ENCODE measurements at regions not wholly inside any gene's neighbourhood (a gene's known extent, or its start where the extent isn't known, plus 50 kb on each side); places are given as distances from the start of the nearest gene placed in this dataset.

DNA sequence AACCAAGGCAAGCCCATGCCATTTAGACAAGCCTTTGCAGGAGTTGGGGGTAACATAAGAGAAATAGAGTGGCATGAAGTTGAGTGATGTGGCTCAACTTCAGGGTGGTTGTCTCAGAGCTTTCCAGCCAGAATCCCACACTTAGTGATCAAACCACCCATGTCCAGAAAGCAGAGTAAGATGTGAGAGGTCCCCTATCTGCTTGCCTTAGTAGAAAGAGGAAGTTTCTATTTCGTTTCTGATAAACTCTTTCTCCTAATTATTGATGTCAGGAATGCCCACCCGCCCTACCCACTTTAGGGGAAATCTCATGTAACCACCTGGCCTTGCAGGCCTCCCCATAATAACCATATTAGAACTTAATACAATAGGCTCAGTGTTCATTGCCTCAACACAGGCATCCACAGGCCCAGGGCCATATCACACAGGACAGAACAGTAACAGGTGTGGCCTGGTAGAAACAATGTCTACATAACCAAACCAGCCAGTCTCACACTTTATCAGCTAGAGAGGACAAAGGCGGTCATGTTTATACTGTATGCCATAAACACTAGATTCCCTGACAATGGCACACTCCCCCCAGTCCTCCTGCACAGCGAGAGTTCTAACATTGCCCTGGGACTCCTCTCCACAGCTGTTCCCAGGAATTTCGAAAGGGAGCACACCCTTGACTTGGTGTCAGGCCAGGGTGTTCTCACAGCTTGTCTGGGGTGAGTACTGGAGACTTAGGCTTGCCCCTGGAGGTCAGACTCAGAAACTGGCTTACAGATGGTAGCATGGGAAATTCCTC is 364.4 kb downstream of the CXCL12 start:
- no peak for DNase-seq

DNA sequence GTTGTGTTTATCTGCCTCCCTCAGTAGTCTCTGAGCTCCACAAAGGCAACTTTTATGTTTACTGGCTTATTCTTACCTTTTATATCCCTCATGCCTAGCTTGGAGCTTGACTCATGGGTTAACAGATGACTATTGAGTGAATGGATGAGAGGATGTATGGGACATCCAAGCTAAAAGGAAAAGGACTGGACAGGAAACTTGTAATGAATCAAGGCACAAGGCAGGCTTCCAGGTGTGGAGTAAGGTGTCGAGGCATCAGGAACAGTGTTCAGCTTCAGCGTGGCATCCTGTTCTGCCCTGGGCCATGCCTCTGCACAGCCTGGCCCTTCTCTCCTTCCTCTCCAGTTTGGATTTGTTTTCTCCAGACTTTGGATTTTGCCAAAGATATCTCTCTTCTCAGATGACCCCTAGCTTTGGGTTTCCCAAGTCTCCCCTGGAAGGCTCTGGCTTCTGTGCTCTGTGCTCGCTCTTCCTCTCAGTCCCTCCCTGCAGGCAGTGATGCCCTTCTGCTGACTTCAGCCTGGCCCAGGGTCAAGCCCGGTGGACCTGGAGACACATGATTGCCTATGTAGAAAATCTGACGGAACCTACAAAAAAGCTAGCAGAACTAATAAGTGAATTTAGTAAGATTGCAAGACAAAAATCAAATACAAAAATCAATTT is 367.3 kb downstream of the CXCL12 start:
- no peak for DNase-seq

DNA sequence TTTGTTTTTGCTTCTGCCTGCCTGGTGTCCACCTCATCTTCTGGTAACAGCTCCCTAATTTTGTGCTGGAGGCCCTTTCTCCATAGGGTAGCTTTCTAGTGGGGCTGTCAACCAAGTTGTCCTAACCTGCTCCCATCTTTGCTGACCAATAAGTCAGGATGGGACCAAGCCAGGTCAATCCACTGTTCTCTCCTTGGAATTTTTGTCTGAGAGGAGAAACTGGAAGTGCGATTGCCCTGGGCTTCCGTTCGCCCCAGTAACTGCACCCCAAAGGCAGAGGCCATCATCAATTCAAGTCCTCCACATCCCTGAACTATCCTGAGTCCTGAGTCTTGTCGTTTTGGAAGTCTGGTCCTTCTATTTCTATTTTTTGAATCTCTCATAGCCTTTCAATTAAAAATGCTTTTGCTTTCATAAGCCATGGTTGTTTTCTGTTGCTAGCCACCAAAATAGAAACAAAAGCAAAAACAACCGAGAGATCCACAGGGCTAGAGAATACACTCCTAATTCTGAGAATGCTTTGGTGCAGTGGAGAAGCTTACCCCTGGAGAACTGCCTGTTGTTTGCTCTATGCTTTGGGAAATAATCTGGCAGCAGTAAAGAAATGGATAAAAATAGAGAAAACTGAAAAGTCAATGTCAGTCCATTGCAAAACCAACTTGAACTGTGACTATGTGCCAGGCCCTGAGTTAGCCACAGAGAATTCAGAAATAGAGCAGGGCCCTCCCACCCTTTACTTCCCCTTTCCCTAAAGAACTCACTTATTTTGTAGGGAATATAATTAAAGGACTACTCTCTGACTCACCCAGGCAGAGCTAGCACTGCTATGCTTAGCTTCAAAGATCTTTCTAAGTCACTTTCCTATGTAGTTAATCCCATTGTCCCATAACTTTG is 368.1 kb downstream of the CXCL12 start:
- no peak for DNase-seq

DNA sequence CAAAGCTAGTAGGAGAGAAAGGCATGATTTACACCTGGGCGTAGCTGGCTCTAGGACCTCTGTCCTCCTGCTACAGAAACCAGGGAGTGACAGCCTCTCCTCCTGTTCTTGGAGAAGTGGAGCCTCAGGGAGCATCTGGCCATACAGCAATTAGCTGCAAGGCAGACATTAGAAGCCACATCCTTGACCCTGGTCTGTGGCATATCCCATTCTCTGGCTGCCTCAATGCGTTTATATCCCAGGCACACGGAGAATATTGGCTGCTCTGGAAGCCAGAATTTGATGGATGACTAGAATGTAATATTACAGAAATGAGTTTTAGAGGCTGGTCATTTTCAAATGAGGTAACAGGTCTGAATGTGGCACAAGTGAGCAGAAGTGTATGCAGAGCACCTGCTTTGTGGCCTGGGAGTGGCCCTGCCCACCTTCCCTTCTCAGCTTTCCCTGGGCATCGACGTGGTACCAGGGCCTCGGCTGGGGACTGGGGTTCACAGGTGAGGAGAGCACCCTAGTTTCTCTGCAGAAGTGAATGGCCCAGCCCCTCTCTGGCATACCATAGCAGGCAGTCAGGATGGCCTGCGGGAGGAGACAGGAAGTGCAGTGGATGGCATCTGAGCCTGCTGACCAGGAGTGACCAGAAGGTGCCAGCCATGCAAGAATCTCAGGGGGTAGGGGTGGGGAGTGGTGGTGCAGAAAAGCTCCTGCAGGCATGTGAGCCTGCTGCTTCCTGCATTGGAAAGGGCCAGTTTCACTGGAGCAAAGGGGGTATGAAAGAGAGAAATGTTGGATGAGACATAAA is 367.2 kb upstream of the ZNF32 start:
- DNase-seq, result no peak

DNA sequence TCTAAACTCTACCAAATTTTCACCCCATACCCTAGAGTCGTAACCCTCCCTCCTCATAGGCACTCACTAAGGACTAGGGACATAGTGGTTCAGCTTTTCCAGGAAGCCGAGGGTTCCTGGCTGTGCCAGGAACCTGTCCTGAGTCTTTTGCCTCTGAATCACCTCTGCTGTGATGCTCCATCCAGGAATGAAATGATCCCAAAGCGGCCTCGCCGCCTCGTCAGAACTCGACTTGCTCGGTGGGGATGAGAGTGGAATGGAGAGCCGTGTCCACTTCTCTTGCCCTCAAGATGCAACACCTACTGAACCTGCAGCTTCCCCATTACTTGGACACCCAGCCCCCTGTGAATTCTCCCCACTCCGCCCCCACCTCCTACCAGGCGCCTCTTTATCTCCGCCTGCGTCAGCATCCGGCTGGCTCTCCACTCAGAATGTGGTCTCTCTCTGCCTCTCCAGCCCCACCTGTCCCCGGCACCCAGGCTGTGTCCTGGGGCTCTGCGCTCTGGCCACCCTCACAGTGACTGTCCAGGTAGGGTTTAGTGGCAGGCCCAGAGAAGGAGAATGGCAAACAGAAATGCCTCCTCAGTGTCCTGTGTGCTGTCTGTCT is 366.1 kb upstream of the ZNF32 start:
- no peak for DNase-seq

DNA sequence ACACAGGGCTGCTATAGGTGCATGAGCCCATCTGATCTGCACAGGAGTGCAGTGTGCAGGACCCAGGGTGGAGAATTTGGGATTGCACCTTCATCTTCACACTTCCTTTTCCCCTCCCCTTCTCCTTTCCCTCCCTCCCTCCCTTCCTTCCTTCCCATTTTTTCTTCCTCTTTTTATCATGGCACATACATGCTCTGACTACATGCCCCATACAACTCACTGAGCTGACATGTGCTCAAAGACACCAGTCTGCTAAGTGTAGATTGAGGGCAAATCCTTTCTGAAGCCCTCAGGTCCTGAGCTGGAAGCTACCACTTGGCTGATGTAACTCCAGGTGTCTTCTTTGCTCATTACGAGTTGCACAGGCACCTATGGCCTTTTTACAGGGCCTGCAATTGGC is 365.3 kb upstream of the ZNF32 start:
- no peak for DNase-seq

DNA sequence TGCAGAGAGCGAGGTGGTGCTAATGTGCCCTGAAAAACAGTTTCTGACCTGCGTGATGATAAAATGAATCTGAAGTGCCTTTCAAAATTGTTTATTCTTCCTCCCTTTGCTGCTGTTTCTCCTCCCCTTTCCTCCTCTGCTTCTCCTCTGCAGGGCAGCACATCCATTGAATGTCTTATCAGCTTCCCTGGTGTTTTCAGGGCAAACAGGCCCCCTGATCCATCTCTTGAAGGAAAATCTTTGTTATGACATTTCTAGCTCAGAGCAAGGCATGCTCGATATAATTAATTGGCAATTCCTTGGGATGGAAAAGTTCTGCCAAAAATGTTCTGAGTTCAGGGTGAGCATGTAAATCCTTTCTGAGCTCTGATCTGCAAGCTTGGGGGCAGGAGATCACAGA is 364.2 kb upstream of the ZNF32 start:
- no peak for DNase-seq

DNA sequence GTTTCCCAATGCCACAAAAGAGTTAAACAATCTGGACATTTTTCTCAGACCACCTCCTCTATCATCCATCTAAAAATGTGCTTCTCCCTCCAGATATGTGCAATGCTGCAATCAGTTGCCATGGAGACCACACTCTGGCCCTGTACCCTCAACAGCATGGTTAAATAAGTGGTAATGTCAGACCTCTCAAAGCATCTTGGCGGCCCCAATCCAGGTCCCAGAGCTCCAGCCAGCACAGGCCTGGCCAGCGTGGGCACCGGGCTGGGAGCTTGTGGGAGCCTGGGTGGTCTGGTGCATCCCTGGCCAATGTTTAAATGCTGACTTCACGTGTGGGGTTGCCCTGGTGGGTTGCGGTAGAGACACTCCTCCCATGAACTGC is 362.9 kb upstream of the ZNF32 start:
- no peak for DNase-seq

DNA sequence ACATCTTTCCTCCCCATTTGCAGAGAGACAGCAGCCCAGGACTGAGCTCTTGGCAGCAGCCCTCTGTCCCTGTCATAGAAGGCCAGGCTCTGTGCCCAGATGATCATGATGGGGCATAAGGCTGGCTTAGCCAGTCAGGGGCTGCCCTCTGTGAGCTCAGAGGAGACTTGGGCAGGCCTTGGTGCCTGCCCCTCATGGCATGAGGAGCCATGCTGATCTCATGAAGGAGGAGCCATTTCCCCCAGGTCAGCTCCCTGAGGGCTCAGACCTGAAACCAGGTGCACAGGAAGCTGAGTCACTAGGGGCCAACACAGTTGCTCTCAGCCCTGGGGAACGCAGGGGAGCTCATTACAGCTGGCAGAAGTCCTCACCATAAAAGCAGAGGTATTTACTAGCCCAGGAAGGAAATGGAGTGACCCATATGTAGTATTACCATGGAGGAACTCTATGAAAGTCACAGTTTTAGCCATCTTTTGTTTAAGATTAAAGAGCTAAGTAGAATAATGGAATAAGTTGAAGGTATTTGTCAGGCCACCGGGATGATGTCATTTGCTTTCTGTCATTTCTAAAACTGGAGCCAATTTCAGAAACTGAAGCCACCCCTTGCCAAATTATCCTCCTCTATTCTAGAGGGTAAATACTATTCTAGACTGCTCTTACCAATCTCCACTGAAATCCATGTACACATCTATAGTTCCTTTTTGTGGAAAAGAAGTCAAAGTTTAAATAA is 362.4 kb upstream of the ZNF32 start:
- DNase-seq, result no peak

DNA sequence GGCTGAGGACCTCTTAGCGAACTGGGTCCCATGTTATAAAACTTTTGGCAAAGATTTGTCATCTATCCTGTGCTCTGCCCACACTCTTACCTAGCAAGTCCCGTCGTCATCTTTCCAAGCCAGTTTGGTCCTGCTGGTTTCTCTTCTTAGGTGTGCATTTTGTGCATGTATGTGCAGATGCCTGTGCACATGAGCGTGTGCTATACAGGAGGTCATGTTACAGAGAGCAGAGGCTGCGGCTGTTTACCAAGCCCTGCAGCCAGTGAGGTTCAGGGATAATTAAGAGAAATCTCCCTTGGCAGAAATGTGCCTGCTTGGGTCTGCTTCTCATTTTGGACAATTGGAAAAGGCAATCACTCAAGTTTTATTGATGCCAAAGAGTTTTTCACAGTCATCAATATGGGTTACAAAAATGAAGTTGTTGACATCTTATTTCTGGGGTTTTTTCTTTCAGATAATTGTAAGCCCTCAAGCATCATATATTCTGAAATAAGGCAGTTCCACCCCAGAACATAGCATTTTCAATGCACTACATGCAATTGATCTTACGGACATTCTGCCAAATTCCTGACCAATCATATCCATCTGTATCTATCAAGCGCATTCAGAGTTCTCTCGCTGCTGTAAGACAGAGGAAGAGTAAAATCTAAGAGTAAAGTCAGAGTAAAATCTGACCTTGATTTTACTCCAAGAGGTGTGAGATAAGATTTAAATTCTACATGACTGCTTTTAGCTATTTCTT is 361.4 kb upstream of the ZNF32 start:
- DNase-seq, result no peak

DNA sequence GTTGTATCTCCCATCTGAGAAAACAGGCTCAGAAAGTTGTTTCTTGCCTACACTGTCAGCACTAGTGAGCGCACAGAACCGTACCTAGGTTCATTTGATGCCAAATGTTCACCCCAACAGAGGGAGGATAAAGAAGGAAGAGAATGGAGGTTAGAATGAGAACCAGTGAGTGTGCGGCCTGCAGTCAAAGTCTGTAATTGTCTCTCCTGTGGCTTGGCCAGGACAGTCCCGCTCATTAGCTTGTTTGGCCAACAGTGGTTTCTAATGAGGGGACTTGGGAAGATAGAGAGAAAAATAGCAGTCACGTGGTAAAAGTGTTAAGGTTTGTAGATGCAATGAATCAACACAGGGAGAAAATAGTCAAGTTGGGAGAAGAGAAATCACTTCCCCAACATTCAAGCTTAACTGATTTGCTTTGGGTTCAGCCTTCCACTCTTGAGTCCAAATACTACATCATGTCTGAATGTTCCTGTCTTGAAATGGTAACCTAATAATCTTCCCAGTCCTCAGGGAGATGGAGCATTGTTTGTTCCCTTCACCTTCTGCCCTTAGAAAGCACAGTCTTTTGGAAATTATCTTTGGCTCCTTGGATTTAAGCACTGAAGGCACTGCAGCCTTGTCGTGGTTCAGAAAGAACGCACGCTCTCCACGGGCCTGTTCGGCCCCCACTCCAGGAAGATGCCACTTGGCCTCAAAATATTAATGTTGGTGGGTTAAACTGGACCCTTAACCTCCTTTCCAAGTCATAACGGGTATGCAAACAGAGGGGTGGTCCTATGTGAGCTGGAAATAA is 360.4 kb upstream of the ZNF32 start:
- DNase-seq, result no peak

DNA sequence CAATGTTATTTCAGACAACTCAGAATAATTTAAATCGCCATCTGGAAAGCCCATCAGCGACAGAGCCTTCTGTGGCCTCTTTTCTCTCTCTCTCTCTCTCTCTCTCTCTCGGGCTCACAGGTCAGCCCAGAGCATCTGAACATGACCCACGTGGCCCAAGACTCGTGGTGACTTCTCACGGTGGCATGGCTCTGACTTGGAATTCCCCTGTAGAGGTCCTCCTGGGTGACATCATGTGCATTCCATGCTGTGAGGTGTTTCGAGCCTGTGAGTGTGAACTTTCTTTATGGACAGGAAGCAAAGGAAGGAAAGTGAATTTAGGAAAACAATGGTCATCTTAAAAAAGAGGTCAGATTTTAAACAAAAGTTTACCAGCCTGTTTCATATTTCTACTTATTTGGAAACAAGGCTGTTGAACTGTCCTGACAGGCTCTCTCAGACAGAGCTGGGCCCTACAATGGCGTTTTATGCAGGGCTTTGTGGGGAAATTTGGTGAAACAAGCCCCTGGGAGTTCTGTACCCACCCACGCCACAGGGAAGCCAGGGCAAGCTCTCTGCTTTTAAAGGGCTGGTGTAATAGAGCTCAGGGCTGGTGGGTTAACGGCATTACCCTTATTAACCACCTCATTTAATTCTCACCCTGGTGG is 359.7 kb upstream of the ZNF32 start:
- DNase-seq, result no peak

DNA sequence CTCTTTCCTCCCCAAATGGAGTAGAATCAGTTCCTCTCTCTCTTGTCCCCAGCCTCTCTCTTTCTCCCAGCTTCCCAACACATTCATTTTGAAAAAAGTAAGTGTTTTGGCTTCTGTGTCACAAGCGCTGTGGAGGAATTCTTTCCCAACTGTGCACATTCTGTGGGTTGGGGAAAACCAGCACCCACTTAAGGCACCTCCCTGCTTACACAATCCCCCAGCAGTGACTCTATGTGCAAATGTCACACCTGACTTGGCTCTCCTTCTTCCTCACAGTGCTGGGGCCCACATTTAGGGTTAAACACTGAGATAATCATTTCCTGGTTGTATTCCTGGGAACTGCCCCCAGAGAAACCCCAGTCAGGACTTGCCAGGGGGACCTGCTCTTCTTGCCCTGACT is 358.1 kb upstream of the ZNF32 start:
- DNase-seq, result no peak

DNA sequence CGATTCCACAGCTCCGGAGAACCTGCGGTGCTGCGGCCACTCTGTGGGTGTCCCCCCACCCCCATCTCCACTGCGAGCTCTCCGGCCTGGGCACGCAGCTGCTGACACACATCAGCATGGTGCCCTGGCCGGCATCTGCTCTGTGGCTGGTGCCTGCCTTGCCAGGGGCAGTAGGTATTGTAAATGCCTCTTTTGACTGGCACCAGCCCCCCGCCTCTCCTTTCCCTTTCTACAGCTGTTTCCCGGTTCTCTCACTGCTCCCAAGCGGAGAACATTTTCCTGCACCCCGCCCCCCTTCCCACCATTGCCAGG is 357.1 kb upstream of the ZNF32 start:
- no peak for DNase-seq

DNA sequence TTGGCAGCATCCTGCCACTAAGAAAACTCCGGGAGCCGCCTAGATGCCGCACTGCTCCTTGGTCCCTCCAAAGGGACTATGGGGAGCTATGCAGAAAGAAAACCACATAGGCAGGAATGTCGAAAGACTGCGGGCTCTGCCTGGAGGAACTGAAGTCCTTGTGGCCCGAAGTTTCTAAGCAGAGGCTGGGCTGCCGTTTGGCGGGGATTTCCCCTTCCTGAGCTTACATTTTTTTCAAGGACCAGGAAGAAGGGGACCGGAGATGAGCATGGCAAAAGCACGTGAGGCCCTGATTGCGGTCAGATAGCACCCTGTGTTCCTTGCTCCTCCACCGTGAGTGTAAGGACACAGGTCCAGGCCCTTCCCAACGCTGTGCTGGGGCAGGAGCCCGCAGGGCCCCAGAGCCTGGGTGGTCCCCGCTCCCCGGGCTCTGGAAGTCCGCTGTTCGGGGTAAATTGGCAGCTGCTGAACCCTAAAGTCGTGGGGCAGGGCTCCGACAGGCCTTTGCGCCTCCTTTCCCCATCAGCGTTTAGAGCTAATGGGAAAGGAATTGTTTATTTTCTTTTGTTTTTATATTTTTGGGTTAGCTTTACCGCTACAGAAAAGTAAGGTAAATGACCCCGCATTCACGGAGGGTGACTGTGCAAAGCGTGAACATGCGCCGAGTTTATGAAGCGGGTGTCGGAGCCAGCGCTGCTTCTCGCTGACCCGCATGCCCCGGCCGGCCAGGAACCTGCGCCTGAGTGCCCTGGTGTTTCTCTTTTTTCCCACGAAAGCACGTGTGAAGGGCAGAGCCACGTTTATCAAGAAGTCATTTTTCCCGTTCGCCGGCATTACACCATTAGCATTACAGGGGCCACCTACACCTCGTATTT is 356.5 kb upstream of the ZNF32 start:
- DNase-seq, result no peak

DNA sequence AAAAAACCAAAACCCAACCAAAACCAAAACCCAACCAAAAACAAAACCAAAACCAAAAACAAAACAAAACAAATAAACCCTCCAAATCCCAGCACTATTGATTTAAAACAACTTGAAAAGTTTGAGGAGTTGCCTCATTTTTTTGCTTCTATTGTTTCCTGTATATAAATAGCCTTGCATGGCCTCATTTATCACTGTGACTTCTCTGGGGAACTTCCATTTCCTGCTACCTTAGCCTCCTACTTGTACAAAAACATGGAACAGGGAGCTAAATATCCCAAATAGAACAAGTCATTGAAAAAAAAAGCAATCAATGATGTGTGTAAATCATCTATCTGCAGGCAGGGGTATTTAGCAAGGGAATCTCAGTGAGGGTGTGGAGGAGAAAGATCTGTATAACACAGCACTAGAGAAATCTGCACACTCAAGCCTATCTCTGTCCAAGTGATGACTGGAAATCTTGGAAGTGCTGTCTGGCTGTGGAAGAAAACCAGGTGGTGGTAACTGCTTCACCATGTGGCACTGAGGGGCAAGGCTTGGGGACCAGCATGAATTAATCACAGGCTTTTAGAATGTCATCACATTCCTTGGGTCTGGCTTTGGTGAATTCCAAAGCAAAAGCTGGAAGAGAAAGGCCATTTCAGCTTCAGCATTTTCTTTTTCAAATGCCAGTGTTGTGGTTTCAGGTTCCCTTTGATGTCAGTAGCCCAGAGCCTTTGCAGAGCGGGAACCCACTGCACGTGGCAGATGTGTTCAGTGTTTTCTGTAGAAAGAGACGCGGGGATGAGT is 349.5 kb upstream of the ZNF32 start:
- DNase-seq, result no peak

DNA sequence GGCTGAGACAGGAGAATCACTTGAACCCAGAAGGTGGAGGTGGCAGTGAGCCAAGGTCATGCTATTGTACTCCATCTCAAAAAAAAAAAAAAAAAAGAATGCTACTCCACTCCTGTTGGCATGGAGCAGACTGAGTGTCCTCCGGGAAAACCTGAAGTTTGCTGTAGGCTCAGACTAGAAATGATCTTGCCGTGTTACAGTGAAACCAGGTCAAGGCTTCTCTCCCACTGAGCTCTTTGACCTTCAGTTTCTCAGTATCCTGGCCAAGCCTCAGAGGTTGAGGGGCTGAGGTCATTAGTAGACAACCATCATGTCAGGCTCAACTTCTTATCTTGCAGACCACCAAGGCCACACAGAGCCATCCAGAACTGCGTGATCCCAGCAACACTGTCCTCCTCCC is 348.6 kb upstream of the ZNF32 start:
- DNase-seq, result no peak

DNA sequence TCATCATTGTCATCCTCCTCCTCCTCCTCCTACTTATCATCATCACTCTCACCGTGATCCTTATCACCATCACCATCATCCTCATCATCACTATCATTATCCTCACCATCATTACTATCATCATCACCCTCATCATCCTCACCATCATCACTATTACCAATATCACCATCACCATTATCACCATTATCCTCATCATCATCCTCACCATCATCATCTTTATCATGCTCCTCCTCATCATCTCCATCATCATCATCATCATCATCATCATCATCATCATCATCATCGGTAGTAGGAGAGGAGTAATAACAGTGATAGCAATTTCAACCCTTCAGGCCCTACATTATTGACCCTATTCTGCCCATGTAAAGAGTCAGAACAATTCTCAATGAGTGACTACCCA is 345.9 kb upstream of the ZNF32 start:
- no peak for DNase-seq
